ENCODE measurements at regions not wholly inside any gene's neighbourhood (a gene's known extent, or its start where the extent isn't known, plus 50 kb on each side); places are given as distances from the start of the nearest gene placed in this dataset.

DNA sequence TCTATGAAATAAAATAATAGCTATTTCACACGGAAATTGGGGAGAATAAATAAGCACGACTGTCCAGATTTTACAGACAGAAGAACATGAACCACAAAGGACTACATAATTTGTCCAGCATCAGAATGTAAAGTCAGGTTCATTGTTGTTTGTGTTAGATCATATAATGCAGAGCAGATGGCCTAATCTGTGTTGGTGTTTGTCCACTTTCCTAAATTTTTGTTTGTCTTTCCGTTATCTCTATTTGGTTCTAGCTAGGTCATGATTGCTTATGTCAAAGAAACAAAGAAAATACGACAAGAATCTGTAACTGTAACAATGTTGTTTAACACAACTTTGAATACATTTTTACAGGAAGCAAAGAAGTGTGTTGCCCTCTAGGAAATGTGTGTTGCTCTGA, 75.6 kb upstream of the ANKRD28 start:
- DNase-seq (ENCODE audit: low read depth, low spot score), result no peak
- no peaks in the 10 kb centered on the region for H3K27me3 ChIP-seq (replicated peaks in 1 of 2; ENCODE audit: control insufficient read depth in 2 of 2, insufficient read depth in 2 of 2, low read length in 1 of 2)
- no peak for ATAC-seq
- WGBS (ENCODE audit: insufficient coverage, insufficient replicate concordance, low lambda C conversion rate, missing lambda C conversion rate), result 54% methylated on average over 4 of the region's 4 CpGs
- no peaks in the 10 kb centered on the region for H3K79me2 ChIP-seq (ENCODE audit: control insufficient read depth, insufficient read depth, low read length)
- ChIA-PET RAD21 (ENCODE audit: unreplicated experiment) (no interaction called here), SMC1A (ENCODE audit: uncharacterized antibody, unreplicated experiment) (no interaction called here), CTCF (no interaction called here), POLR2A (no interaction called here)
- TF ChIP-seq NRF1 (conservative IDR thresholded peaks at IDR 0.05; ENCODE audit: low read depth, low read length) (no peak), RCOR1 (conservative IDR thresholded peaks at IDR 0.05; ENCODE audit: low read depth, low read length) (no peak), WRNIP1 (IDR thresholded peaks at IDR 0.05; ENCODE audit: borderline replicate concordance, low read depth, low read length) (no peak), FOXK2 (IDR thresholded peaks at IDR 0.05) (no peak), NR2C1 (IDR thresholded peaks at IDR 0.05) (no peak)
- no peaks in the 10 kb centered on the region for H3K4me1 ChIP-seq (ENCODE audit: control insufficient read depth, insufficient read depth, low read length)
- H4K20me1 ChIP-seq (ENCODE audit: control insufficient read depth, insufficient read depth), result no peaks in the 10 kb centered on the region
- no peaks in the 10 kb centered on the region for H3K9me3 ChIP-seq (replicated peaks; ENCODE audit: control insufficient read depth, insufficient read depth, low read length)
- in situ Hi-C loops (cut with MboI) (no loop called here), intact Hi-C loops (cut with micrococcal nuclease; ENCODE audit: unreplicated experiment) (no loop called here)
- H3K4me3 ChIP-seq, result no peak overlapping the region
- no peak overlapping the region for H3K27ac ChIP-seq (ENCODE audit: control insufficient read depth, insufficient read depth)
- H2AFZ ChIP-seq (ENCODE audit: control insufficient read depth, low read depth, low read length), result no peak overlapping the region
- no TSS peak for BruUV-seq (replicated peaks)
- H3K36me3 ChIP-seq (ENCODE audit: control insufficient read depth in 2 of 2, insufficient read depth in 2 of 2, low read length in 1 of 2), result no peaks in the 10 kb centered on the region
- no peak for FAIRE-seq
- no peak overlapping the region for H3K9ac ChIP-seq (ENCODE audit: control insufficient read depth, insufficient read depth, low read length)
- no peak overlapping the region for H3K4me2 ChIP-seq (ENCODE audit: control insufficient read depth, insufficient read depth)

- Histone ChIP-seq H3K27ac (ENCODE audit: control insufficient read depth, insufficient read depth) (no peak overlapping the region), H3K4me3 (no peak overlapping the region), H3K9me3 (replicated peaks; ENCODE audit: control insufficient read depth, insufficient read depth, low read length) (no peaks in the 10 kb centered on the region), H3K36me3 (ENCODE audit: control insufficient read depth in 2 of 2, insufficient read depth in 2 of 2, low read length in 1 of 2) (no peaks in the 10 kb centered on the region), H3K27me3 (replicated peaks in 1 of 2; ENCODE audit: control insufficient read depth in 2 of 2, insufficient read depth in 2 of 2, low read length in 1 of 2) (no peaks in the 10 kb centered on the region), H3K79me2 (ENCODE audit: control insufficient read depth, insufficient read depth, low read length) (no peaks in the 10 kb centered on the region), H2AFZ (ENCODE audit: control insufficient read depth, low read depth, low read length) (no peak overlapping the region), H3K4me2 (ENCODE audit: control insufficient read depth, insufficient read depth) (no peak overlapping the region), H3K4me1 (ENCODE audit: control insufficient read depth, insufficient read depth, low read length) (no peaks in the 10 kb centered on the region), H3K9ac (ENCODE audit: control insufficient read depth, insufficient read depth, low read length) (no peak overlapping the region), H4K20me1 (ENCODE audit: control insufficient read depth, insufficient read depth) (no peaks in the 10 kb centered on the region)
- intact Hi-C loops (cut with micrococcal nuclease; ENCODE audit: unreplicated experiment) (no loop called here), in situ Hi-C loops (cut with MboI) (no loop called here)
- no peak for DNase-seq (ENCODE audit: low read depth, low spot score)
- ATAC-seq, result no peak
- WGBS (ENCODE audit: insufficient coverage, insufficient replicate concordance, low lambda C conversion rate, missing lambda C conversion rate), result 29% methylated on average over 1 of the region's 1 CpG
- no TSS peak for BruUV-seq (replicated peaks)
- POLR2A ChIA-PET, result interaction anchor here (0.6 kb wide), 1 partner anchor 280 kb away, joined by 3 read pairs; no protein-coding TSS in a partner anchor
- CTCF ChIA-PET, result interaction anchor here (0.6 to 1.5 kb wide), 3 partner anchors 16 to 373 kb away, joined by 3 read pairs; no protein-coding TSS in a partner anchor
- RAD21 ChIA-PET (ENCODE audit: unreplicated experiment), result no interaction called here
- SMC1A ChIA-PET (ENCODE audit: uncharacterized antibody, unreplicated experiment), result interaction anchor here (1.0 kb wide), 1 partner anchor 58 kb away, joined by 3 read pairs; no protein-coding TSS in a partner anchor
- FAIRE-seq, result no peak
- TF ChIP-seq BMI1 (IDR thresholded peaks at IDR 0.05; ENCODE audit: borderline replicate concordance) (no peak), ZNF207 (IDR thresholded peaks at IDR 0.05; ENCODE audit: borderline replicate concordance) (no peak), POU2F2 (IDR thresholded peaks at IDR 0.05; ENCODE audit: borderline replicate concordance, low read depth, low read length) (no peak), MEF2B (IDR thresholded peaks at IDR 0.05; ENCODE audit: partially characterized antibody, poor library complexity, severe bottlenecking) (no peak), GATAD2B (conservative IDR thresholded peaks at IDR 0.05; ENCODE audit: low read depth) (no peak)
- TF ChIP-seq, protein P1, sequence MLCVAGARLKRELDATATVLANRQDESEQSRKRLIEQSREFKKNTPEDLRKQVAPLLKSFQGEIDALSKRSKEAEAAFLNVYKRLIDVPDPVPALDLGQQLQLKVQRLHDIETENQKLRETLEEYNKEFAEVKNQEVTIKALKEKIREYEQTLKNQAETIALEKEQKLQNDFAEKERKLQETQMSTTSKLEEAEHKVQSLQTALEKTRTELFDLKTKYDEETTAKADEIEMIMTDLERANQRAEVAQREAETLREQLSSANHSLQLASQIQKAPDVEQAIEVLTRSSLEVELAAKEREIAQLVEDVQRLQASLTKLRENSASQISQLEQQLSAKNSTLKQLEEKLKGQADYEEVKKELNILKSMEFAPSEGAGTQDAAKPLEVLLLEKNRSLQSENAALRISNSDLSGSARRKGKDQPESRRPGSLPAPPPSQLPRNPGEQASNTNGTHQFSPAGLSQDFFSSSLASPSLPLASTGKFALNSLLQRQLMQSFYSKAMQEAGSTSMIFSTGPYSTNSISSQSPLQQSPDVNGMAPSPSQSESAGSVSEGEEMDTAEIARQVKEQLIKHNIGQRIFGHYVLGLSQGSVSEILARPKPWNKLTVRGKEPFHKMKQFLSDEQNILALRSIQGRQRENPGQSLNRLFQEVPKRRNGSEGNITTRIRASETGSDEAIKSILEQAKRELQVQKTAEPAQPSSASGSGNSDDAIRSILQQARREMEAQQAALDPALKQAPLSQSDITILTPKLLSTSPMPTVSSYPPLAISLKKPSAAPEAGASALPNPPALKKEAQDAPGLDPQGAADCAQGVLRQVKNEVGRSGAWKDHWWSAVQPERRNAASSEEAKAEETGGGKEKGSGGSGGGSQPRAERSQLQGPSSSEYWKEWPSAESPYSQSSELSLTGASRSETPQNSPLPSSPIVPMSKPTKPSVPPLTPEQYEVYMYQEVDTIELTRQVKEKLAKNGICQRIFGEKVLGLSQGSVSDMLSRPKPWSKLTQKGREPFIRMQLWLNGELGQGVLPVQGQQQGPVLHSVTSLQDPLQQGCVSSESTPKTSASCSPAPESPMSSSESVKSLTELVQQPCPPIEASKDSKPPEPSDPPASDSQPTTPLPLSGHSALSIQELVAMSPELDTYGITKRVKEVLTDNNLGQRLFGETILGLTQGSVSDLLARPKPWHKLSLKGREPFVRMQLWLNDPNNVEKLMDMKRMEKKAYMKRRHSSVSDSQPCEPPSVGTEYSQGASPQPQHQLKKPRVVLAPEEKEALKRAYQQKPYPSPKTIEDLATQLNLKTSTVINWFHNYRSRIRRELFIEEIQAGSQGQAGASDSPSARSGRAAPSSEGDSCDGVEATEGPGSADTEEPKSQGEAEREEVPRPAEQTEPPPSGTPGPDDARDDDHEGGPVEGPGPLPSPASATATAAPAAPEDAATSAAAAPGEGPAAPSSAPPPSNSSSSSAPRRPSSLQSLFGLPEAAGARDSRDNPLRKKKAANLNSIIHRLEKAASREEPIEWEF (IDR thresholded peaks at IDR 0.05; ENCODE audit: insufficient replicate concordance, low read depth, low read length), result no peak
- TF ChIP-seq, protein P2, sequence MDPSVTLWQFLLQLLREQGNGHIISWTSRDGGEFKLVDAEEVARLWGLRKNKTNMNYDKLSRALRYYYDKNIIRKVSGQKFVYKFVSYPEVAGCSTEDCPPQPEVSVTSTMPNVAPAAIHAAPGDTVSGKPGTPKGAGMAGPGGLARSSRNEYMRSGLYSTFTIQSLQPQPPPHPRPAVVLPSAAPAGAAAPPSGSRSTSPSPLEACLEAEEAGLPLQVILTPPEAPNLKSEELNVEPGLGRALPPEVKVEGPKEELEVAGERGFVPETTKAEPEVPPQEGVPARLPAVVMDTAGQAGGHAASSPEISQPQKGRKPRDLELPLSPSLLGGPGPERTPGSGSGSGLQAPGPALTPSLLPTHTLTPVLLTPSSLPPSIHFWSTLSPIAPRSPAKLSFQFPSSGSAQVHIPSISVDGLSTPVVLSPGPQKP (IDR thresholded peaks at IDR 0.05; ENCODE audit: low read depth, low read length), result no peak
Measured at GRCh38 chr3:15875016-15875689, 77.4 kb upstream of the ANKRD28 start.

Data from GM12878 (cell line).